ENCODE measurements at regions not wholly inside any gene's neighbourhood (a gene's known extent, or its start where the extent isn't known, plus 50 kb on each side); places are given as distances from the start of the nearest gene placed in this dataset.

GRCh38 chrX:69031971-69032391 lies 133.3 kb downstream of the PJA1 start:
- Mint-ChIP-seq H3K36me3 (ENCODE audit: low read depth) (no peaks in the 10 kb centered on the region), H3K4me1 (ENCODE audit: low read depth) (peaks cover 7% of the 10 kb centered on the region), H3K27me3 (ENCODE audit: insufficient read depth) (peaks cover 15% of the 10 kb centered on the region), H3K9me3 (no peaks in the 10 kb centered on the region), H3K27ac (no peak overlapping the region), H3K4me3 (no peak overlapping the region)
- TF ChIP-seq CTCF (IDR thresholded peaks at IDR 0.05), result no peak
- DNase-seq, result peak; percentile 1

- H3K36me3 Mint-ChIP-seq (ENCODE audit: low read depth), result no peaks in the 10 kb centered on the region
- no peak for DNase-seq
- peaks cover 10% of the 10 kb centered on the region for H3K4me1 Mint-ChIP-seq (ENCODE audit: low read depth)
- TF ChIP-seq CTCF (IDR thresholded peaks at IDR 0.05), result no peak
- peaks cover 14% of the 10 kb centered on the region for H3K27me3 Mint-ChIP-seq (ENCODE audit: insufficient read depth)
- no peak overlapping the region for H3K4me3 Mint-ChIP-seq
- no peak overlapping the region for H3K27ac Mint-ChIP-seq
- H3K9me3 Mint-ChIP-seq, result no peaks in the 10 kb centered on the region
These were observed 134.1 kb downstream of the PJA1 start for GRCh38 chrX:69031181-69031580.

GRCh38 chrX:69029771-69030170 lies 135.5 kb downstream of the PJA1 start:
- no peak overlapping the region for H3K27ac Mint-ChIP-seq
- H3K4me3 Mint-ChIP-seq, result no peak overlapping the region
- H3K36me3 Mint-ChIP-seq (ENCODE audit: low read depth), result no peaks in the 10 kb centered on the region
- no peak for DNase-seq
- TF ChIP-seq CTCF (IDR thresholded peaks at IDR 0.05), result no peak
- peaks cover 19% of the 10 kb centered on the region for H3K4me1 Mint-ChIP-seq (ENCODE audit: low read depth)
- H3K9me3 Mint-ChIP-seq, result no peaks in the 10 kb centered on the region
- peaks cover 4% of the 10 kb centered on the region for H3K27me3 Mint-ChIP-seq (ENCODE audit: insufficient read depth)

GRCh38 chrX:69028761-69029120 lies 136.5 kb downstream of the PJA1 start:
- no peak for DNase-seq
- H3K36me3 Mint-ChIP-seq (ENCODE audit: low read depth), result no peaks in the 10 kb centered on the region
- no peak overlapping the region for H3K27ac Mint-ChIP-seq
- H3K4me3 Mint-ChIP-seq, result no peak overlapping the region
- TF ChIP-seq CTCF (IDR thresholded peaks at IDR 0.05), result no peak
- peaks cover 23% of the 10 kb centered on the region for H3K4me1 Mint-ChIP-seq (ENCODE audit: low read depth)
- H3K27me3 Mint-ChIP-seq (ENCODE audit: insufficient read depth), result peaks cover 4% of the 10 kb centered on the region
- H3K9me3 Mint-ChIP-seq, result no peaks in the 10 kb centered on the region

GRCh38 chrX:69028006-69028760 lies 137.1 kb downstream of the PJA1 start:
- peaks cover 2% of the 10 kb centered on the region; the same call in 1 of the 2 replicates for H3K27me3 Mint-ChIP-seq (ENCODE audit: insufficient read depth)
- no peak overlapping the region for H3K4me3 Mint-ChIP-seq
- no peak overlapping the region for H3K27ac Mint-ChIP-seq
- H3K9me3 Mint-ChIP-seq, result no peaks in the 10 kb centered on the region
- DNase-seq, result no peak
- H3K36me3 Mint-ChIP-seq (ENCODE audit: low read depth), result no peaks in the 10 kb centered on the region
- peaks cover 23% of the 10 kb centered on the region for H3K4me1 Mint-ChIP-seq (ENCODE audit: low read depth)
- TF ChIP-seq CTCF (IDR thresholded peaks at IDR 0.05), result no peak

Measured in HFFc6 (cell line).